GM19324 (cell line): ENCODE measurements at regions not wholly inside any gene's neighbourhood (a gene's known extent, or its start where the extent isn't known, plus 50 kb on each side); places are given as distances from the start of the nearest gene placed in this dataset.
"Not testable (repeated sequence)": the region's sequence is repeated elsewhere in the genome, so short reads cannot be mapped to it uniquely, and the experiment has no call there.

Experiments
- ATAC-seq: cut with Tn5 transposase; IDR thresholded peaks from one replicate; pipeline ENCODE4 v1.9.1; 2021; ENCODE audit warnings: mild to moderate bottlenecking, moderate library complexity; ENCODE audit not compliant: unreplicated experiment, low FRiP score

DNA sequence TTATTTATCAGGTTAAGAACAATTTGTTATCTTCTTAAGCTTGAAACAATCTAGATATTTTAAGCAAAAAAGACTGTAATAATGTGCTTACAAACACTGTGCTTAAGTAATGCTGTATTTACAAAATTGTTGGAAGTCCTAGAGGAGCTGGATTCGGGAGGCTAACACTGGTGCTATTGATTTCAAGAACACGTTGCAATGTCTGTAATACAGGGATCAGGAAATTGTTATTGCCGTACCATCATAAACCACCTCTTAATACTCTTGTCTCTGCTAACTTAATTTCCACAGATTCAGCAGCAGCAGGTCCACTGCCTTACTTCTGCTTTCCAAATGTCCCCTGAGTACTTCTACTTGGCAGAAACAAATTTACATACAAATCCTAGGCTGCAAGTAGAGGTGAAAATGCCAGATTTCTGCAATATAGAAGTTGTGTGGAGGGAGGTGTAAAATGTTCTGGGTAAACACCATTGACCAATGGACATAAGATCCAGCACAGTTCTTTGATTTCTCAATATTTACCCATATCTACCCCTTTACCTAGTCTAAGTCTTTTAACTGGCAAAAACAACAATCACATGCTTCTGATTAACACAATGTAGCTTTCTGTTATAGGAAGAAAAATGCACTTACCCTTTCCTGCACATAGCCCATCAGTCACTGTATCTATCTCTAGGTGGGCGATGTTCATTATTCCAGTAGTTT lies 663.4 kb downstream of the TMTC2 start:
- ATAC-seq, result no peak

DNA sequence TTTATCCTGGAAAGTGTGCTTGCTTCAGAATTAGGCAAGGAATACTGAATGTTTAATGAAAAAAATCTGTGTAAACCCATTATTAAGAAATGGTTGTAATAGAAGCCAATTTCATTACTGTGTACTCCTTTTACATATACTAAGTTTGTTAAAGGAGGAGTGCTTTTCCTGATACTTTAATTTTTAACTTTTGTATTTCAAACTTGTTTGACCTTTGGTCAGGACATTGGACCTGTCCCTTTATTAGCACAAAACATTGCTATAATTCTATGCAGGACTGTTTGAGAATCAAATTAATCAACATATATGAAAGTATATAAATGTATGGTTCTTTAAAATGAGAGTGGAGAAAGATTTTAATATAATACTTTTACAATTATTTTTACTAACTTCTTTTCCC lies 659.6 kb downstream of the TMTC2 start:
- ATAC-seq, result no peak

DNA sequence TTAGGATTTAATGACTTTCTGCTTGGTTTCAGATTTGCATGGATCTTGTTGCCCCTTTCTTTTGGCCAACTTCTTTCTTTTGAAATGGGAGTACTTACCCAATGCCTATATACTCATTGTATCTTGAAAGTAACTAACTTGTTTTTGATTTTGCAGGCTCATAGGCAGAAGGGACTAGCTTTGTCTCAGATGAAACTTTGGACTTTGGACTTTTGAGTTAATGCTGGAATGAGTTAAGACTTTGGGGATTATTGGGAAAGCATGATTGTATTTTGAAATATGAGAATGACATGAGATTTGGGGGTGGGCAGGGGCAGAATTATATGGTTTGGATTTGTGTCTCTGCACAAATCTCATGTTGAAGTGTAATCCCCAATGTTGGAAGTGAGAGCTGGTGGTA lies 657.1 kb downstream of the TMTC2 start:
- no peak for ATAC-seq

DNA sequence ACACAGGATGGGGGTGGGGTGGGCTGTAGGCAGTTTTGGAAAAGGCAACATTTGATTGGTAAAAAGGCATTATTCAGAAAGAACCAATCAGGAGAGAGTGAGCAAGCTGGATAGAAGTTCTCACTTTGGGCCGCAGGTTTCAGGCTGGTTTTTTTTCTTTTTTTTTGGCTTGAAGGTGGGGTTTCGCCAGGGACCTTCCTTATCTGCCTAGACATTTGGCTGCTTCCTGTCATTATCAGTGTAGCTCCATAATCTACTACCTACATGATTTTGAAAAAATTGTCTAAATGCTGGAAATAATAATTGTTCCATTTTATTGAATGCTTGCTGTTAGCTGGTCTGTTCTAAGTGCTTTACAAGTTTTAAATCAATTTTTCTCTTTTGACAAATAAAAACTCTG lies 649.0 kb downstream of the TMTC2 start:
- ATAC-seq, result no peak

DNA sequence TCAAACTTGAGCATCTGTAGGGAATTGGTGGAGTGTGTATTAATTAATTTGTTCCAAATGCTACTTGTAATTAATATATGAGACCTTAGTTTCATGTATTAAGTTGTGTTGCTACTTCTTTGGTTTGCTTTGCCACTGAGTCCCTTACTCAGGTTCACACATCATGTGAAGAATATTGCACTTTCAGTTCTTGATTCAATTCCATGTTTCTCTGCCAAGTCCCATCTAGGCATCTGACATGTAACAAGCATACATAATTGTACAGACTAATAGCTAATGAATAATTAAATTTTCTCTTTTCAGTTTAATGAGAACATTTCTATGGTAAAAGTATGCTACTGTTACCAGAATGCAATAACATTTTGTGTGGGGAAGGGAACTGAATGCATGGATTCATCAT lies 640.0 kb downstream of the TMTC2 start:
- no peak for ATAC-seq

DNA sequence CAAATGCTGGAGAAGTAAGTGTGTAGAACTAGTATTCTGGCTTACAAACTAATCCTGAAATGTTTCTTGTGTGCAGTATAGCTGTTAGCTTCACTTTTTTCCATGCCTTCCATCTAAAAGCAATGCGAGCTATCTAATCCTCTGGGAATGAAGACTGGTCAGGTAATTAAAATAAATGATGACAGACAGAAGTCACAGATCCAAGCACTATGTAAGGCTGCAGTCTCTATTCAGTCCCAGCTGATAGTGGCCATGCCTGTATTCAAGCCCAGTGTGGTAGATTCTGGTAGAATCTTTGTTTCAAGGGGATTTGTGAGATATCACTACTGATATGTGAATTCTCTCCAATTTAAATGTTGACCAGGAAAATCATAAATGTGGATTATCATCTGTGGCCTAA lies 637.2 kb downstream of the TMTC2 start:
- ATAC-seq, result no peak

DNA sequence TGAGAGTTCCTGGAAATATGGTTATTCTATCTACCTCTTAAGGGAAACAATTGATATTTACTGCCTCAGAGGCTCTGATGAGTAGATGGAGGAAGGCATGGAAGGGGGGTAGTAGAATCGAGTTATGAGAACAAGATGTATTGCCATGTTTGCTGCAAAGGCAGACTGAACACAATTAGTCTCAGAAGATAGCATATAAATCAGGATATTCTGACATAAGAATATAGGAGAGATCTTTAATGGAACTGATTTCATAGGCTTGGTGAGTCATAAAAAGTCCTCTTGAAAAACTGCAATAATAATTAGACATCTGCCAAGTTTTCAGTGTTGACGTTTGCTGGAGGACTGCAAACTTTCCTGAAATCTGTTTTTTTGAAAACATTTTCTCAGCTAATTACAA lies 636.1 kb downstream of the TMTC2 start:
- ATAC-seq, result no peak

DNA sequence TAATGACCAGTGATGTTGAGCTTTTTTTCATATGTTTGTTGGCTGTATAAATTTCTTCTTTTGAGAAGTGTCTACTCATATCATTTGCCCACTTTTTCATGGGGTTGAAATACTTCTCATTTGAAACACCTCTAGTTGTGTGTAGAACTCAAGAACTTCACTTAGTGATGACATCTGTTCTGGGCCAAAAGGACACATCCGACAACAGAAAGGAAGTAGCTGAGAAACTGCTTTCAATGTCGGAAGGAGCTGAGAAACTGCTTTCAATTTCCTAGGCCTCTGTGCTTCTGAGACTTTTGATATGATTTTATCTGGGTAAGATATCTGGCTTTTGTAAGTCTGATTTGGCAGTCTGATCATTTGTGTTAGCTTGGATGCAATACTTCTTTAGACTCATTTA lies 635.3 kb downstream of the TMTC2 start:
- no peak for ATAC-seq

DNA sequence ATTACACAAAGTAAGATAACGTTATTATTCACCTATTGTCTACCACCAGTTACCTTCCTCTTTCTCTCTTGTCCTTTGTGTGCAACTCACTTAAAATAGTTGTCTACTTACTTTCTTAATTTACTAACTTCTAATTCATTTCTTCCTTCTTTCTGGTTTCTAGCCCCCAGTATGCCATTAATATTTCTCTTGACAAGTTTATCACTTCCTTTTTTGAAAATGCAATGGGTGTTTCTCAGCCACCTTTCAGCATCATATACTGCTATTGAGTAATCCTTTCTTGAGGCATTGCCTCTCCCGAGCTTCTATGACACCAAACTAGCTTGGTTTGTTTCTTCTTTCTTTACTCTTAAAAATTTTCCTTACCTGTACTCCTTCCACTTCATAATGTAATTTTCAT lies 633.6 kb downstream of the TMTC2 start:
- no peak for ATAC-seq

DNA sequence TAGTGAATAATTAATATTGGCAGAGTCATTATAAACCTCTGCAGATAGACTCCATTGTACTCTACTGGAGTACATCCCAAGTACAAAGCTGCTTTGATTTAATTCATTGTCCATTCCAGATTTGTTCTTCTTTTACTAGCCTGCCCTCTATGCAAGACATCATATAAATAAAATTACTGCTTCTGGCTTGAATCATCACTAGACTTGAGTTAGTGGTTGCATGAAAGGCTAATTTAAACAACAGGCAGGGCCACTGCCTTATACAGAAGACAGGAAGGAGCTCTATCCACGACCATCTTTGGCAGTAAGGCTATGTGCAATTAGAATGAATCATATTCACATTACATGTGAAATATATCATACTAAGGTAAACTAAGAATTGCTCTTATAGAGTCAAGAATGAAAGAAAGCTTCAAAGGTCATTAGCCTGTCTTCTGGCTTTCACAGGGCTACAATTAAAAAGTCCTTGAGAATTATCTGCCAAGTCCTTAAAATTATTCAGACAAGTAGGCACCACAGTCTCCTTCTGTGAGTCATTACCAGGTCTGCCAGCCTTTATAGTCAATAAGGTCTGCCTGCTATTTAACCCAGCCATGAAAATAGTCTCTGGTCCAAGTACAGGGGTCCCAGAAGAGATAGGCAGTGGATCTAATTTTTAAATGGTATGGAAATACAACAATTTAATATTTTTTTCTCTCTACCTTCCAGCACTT lies 631.8 kb downstream of the TMTC2 start:
- ATAC-seq, result no peak

DNA sequence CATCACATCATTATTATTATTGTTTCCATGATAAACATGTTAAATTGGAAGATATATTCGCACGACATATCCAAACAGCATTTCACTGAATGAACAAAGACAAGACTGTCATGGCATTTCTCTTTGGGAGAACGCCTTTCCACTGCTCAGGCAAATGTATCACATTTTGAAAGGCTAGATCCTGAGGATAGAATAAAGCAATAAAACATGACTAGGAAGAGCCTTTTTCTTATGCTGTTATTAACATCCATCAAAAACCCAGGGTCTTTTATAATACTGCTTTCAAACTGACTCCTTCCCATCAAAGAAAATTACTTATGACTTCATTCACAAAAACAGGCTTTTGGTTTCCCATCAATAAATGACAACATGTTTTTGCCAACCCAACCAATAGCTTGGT lies 630.9 kb downstream of the TMTC2 start:
- ATAC-seq, result no peak

DNA sequence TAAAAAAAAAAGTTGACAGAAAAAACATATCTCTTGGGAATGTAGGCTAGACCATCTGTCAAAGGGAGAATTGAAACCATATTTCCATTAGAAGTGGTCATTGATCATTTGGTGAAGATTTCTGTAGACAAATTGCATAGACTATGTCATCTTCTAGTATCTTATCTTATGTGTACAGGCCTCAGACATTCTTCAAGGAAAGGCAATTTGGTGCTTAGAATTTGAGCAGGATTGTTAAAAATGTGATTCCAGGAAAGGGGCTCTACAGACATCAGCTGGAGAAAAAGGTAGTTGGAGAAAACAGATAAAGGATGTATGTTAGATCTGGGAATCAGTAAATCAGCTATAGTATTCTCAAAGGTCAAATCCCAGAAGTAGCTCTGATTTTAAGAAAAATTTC lies 627.1 kb downstream of the TMTC2 start:
- ATAC-seq, result no peak

DNA sequence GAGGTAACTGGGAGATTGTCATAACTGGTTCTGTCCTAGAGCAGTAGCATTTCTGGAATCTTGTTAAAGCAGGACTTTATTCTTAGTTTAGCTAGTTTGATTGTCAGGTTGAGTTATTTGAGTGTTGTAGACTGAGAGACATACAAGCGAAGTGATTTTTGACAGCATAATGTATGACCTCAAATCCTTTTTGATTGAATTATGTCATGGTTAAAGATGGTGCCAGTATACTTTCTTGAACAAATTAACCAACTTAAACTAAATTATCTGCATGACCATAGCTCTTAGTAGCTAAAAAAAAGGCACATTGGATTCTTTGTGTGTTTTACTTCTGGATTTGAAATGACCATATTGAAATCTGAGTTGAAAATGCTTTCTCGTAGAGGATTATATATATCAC lies 626.6 kb downstream of the TMTC2 start:
- ATAC-seq, result no peak

DNA sequence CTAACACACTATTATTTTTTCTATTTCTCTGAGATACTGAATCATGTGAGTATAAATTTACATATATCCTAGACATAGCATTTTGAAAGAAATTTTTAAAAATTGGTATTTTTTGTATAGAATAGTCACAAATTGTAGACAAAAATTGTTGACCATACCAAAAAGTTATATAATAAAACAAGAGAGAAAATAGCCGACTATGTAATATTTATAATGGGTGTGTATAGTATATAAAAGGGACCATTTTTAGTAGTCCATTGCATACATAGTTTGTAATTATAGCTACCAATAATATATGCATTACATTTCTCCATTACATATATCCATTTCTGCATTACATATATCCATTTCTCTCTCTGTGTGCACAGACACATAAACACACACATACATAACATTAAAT lies 590.2 kb downstream of the TMTC2 start:
- no peak for ATAC-seq

DNA sequence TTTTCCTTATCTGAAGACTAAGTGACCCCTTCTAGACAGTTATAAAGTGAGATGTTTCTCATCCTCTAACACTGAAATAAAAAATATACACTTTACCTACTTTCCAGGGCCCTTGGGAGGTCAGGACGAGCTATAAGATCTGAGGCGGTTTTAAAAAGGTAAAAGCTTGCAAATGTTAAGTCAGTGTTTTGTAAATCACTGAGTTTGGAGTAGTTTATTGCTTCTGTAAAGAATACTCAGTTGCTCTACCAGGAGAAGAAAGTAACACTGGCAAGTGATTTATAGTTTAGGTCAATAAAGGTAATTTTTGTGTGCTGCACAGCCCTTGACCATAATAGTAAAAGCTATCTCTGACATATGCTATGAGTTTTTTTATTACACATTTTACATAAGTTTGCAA lies 584.5 kb downstream of the TMTC2 start:
- no peak for ATAC-seq

DNA sequence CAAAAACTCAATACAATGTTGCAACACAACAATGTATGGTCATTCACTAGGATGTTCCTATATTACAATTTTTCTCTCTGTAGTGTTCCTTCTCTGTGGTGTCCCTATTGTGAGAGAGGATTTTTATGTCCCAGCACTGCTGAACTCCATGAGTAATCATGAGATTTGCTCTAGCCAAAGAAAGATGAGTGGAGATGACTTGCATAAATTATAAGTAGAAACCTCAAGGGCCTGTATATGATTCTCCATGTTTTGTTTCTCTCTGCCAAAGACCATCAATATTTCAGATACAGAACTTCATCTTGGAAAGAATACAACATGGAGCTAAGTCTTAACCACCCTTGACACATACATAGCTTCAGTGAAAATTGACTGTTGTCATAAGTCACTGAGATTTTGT lies 579.1 kb downstream of the TMTC2 start:
- no peak for ATAC-seq

DNA sequence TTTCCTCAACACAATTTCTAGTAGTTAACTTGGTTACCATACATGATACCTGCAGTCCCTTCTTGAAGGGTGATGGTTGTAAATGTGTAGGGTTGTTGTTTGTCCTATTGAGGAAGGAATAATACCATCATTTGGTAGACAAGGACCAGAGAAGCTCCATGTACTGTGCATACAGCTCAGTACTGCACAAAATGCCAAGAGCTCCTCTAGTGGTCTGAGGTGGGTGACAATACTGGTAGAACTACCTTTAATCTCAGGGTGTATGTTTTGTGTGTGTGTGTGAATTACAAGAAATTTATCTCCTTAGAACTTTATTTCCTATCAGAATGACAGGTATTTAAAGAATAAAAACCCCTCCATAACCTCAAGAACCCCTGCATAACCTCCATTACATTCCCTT lies 575.3 kb downstream of the TMTC2 start:
- ATAC-seq, result no peak

DNA sequence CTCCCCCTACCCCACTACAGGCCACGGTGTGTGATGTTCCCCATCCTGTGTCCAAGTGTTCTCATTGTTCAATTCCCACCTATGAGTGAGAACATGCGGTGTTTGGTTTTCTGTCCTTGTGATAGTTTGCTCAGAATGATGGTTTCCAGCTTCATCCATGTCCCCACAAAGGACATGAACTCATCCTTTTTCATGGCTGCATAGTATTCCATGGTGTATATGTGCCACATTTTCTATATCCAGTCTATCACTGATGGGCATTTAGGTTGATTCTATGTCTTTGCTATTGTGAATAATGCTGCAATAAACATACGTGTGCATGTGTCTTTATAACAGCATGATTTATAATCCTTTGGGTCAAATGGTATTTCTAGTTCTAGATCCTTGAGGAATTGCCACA lies 573.4 kb downstream of the TMTC2 start:
- not testable (repeated sequence) for ATAC-seq

DNA sequence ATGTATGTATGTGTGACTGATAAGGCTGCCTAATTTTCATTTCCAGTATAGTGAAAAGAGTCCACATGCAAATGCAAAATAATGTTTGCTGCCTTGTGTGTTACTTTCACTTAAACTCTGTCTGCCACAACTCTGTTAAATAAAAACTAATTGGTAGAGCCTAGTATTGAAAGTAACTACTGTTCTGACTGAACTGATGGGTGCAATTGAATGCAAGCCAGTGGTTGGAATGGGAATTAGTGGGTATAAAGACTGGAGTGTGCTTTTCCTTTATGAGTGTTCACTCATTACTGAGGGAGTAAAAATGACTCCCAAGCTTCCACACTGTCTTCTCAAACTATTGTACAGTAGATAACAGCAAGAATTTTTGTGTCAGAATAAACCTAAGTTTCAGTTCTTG lies 571.0 kb downstream of the TMTC2 start:
- ATAC-seq, result no peak

DNA sequence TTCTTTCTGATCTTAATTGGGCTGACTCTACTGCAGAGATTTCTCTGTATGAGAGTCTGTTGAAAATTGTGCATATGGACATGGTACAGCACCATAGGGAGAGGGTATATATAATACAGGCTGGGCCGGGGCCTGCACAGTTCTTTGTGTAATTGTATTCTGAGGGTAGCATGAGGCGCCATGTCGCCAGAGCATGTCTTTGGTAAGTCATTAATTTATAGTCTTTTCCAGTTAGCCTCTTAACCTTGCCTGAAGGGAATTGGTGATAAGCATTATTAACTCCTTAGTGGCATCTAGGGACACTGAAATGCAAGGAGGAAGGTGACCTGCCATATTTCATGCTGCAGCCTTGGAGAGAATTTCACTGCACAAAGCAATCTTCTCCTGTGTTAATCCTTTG lies 569.9 kb downstream of the TMTC2 start:
- ATAC-seq, result no peak

DNA sequence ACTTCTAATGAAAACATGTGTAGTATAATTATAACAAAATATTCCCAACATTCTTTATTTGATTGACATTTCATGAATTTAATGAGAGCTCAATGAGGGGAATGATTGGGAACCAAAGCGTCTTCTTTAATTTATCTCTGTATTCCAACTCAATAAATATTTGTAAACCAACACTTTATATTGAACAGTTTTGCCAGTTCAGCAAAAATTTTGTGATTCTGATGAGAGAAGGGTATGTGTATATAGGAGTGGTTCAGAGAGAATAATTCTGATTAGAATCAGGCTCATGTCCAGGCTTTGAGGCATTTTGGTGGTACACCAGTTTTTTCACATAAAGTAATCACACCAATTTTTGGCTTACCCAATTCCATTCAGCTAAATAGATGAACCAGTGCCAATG lies 564.2 kb downstream of the TMTC2 start:
- no peak for ATAC-seq

DNA sequence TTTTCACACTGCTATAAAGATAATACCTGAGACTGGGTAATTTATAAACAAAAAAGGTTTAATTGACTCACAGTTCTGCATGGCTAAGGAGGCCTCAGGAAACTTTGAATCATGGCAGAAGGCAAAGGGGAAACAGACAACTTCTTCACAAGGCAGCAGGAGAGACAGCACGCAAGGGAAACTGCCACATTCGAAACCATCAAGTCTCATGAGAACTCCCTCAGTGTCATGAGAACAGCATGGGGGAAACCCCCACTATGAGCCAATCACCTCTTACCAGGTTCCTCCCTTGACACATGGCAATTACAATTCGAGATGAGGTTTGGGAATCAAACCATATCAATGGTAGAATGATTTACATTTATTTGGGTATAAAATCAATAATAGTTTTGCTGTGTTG lies 558.5 kb downstream of the TMTC2 start:
- no peak for ATAC-seq
